ENCODE measurements at regions not wholly inside any gene's neighbourhood (a gene's known extent, or its start where the extent isn't known, plus 50 kb on each side); places are given as distances from the start of the nearest gene placed in this dataset.

GRCh38 chr1:29856340-29857114 lies 620.2 kb downstream of the PTPRU start:
- TF ChIP-seq TARDBP (IDR thresholded peaks at IDR 0.05) (no peak), FOXA1 (IDR thresholded peaks at IDR 0.05) (no peak), BHLHE40 (IDR thresholded peaks at IDR 0.05; ENCODE audit: borderline replicate concordance) (no peak), ELF4 (IDR thresholded peaks at IDR 0.05) (no peak), SUZ12 (IDR thresholded peaks at IDR 0.05) (no peak), FOXK2 (IDR thresholded peaks at IDR 0.05) (no peak), SP1 (IDR thresholded peaks at IDR 0.05) (no peak)
